Body of pancreas (tissue), 4 donors: ENCODE measurements at regions not wholly inside any gene's neighbourhood (a gene's known extent, or its start where the extent isn't known, plus 50 kb on each side); places are given as distances from the start of the nearest gene placed in this dataset.

ENCODE experiments used
- ATAC-seq: fragments of 150-250 bp; one replicate; pipeline ENCODE4 v1.9.1; 2016
- DNase-seq, 4 donors: peaks; one replicate each; pipeline ENCODE4 v3.0.0-alpha.2; 2019
- H3K27ac ChIP-seq, 4 donors: fragments of 200-600 bp; sonication (generic); 1 replicate in 3 of 4; 2 replicates in 1 of 4; pipeline versions ENCODE4 v1.5.1 to v1.6.1; 2016 to 2019; ENCODE audit warnings: mild to moderate bottlenecking in 1 of 4, mixed read lengths in 1 of 4, moderate library complexity in 1 of 4
- H3K27me3 ChIP-seq, 2 donors: fragments of 200-600 bp; sonication (generic); one replicate each; pipeline ENCODE4 v1.6.0; 2016; ENCODE audit warnings: mild to moderate bottlenecking in 1 of 2
- H3K36me3 ChIP-seq, 2 donors: fragments of 200-600 bp; sonication (generic); replicated peaks in 1 of 2; 2 replicates each; pipeline ENCODE4 v1.5.1; 2016; ENCODE audit warnings: low read depth in 2 of 2; ENCODE audit not compliant: insufficient read depth in 1 of 2
- H3K4me1 ChIP-seq: fragments of 200-600 bp; sonication (generic); one replicate; pipeline ENCODE4 v1.6.0; 2016
- H3K4me3 ChIP-seq, 2 donors: fragments of 200-600 bp; sonication (generic); 1 replicate in 1 of 2; 2 replicates in 1 of 2; pipeline ENCODE4 v1.5.1; 2016 to 2019
- H3K9me3 ChIP-seq, 3 donors: fragments of 200-600 bp; sonication (generic); 1 replicate in 2 of 3; 2 replicates in 1 of 3; pipeline ENCODE4 v1.5.1; 2016
- CTCF ChIP-seq, 7 experiments: fragments of 450-650 bp in 4 of 7; fragments of 200-600 bp in 3 of 7; sonication (generic) in 3 of 7; IDR thresholded peaks; one replicate each; pipeline ENCODE4 v1.5.1; 2016 to 2019; ENCODE audit warnings: antibody characterized with exemption in 7 of 7
- POLR2A ChIP-seq, 3 donors: fragments of 450-650 bp; IDR thresholded peaks; one replicate each; pipeline ENCODE4 v1.6.1; 2016; ENCODE audit warnings: antibody characterized with exemption in 3 of 3, mild to moderate bottlenecking in 2 of 3
- WGBS, 2 donors: methylation state at CpG; one replicate each; pipeline ENCODE4 v1.1.5; 2017; 5-methylcytosine and 5-hydroxymethylcytosine counted together
- intact Hi-C: fragments of 100-400 bp; cut with DNase I; formaldehyde crosslinking; loops from one replicate; pipeline ENCODE4 v1.15.1; 2023

- 66 to 76% methylated on average over 3 of the region's 3 CpGs for WGBS, 2 donors
- H3K9me3 ChIP-seq, result no peaks in the 10 kb centered on the region
- no peaks in the 10 kb centered on the region for H3K27me3 ChIP-seq
- H3K36me3 ChIP-seq, result no peaks in the 10 kb centered on the region
- no peaks in the 10 kb centered on the region for H3K4me1 ChIP-seq
- ATAC-seq, result no peak
- no peak overlapping the region for H3K4me3 ChIP-seq
- no peak overlapping the region for H3K27ac ChIP-seq
- no peak for DNase-seq
- TF ChIP-seq CTCF (IDR thresholded peaks at IDR 0.05), result no peak
- TF ChIP-seq POLR2A (IDR thresholded peaks at IDR 0.05), result no peak
- intact Hi-C loops, result no loop called here
Observed at GRCh38 chr12:20140751-20141150, 227.6 kb upstream of the PDE3A start.

GRCh38 chr12:20142316-20142715, 226.0 kb upstream of the PDE3A start:
- 62 to 84% methylated on average over 1 of the region's 1 CpG for WGBS, 2 donors
- H3K27ac ChIP-seq, result no peak overlapping the region
- intact Hi-C loops, result no loop called here

GRCh38 chr12:20142956-20143355, 225.4 kb upstream of the PDE3A start:
- Histone ChIP-seq H3K4me1 (no peaks in the 10 kb centered on the region), H3K9me3 (no peaks in the 10 kb centered on the region), H3K27ac (no peak overlapping the region), H3K4me3 (no peak overlapping the region), H3K27me3 (no peaks in the 10 kb centered on the region), H3K36me3 (no peaks in the 10 kb centered on the region)
- TF ChIP-seq POLR2A (IDR thresholded peaks at IDR 0.05) (no peak), CTCF (IDR thresholded peaks at IDR 0.05) (no peak)
- intact Hi-C loops, result no loop called here
- WGBS, 2 donors, result 42 to 44% methylated on average over 3 of the region's 3 CpGs
- no peak for DNase-seq
- ATAC-seq, result no peak

More at GRCh38 chr12:20142316-20142715, 226.0 kb upstream of the PDE3A start:
- no peak for DNase-seq
- TF ChIP-seq POLR2A (IDR thresholded peaks at IDR 0.05) (no peak), CTCF (IDR thresholded peaks at IDR 0.05) (no peak)
- no peak for ATAC-seq
- no peaks in the 10 kb centered on the region for H3K9me3 ChIP-seq
- H3K36me3 ChIP-seq, result no peaks in the 10 kb centered on the region
- no peaks in the 10 kb centered on the region for H3K4me1 ChIP-seq
- no peaks in the 10 kb centered on the region for H3K27me3 ChIP-seq
- no peak overlapping the region for H3K4me3 ChIP-seq

GRCh38 chr12:20144341-20144740, 224.0 kb upstream of the PDE3A start:
- TF ChIP-seq POLR2A (IDR thresholded peaks at IDR 0.05) (no peak), CTCF (IDR thresholded peaks at IDR 0.05) (no peak)
- ATAC-seq (no peak), DNase-seq (no peak)
- intact Hi-C loops, result no loop called here
- no peaks in the 10 kb centered on the region for H3K9me3 ChIP-seq
- no peak overlapping the region for H3K4me3 ChIP-seq
- WGBS, 2 donors, result 65 to 75% methylated on average over 3 of the region's 3 CpGs
- no peaks in the 10 kb centered on the region for H3K27me3 ChIP-seq
- no peaks in the 10 kb centered on the region for H3K4me1 ChIP-seq
- H3K27ac ChIP-seq, result no peak overlapping the region
- no peaks in the 10 kb centered on the region for H3K36me3 ChIP-seq

GRCh38 chr12:20148241-20148640, 220.1 kb upstream of the PDE3A start:
- no peaks in the 10 kb centered on the region for H3K27me3 ChIP-seq
- no peak overlapping the region for H3K27ac ChIP-seq
- intact Hi-C loops, result no loop called here
- DNase-seq (no peak), ATAC-seq (no peak)
- no peaks in the 10 kb centered on the region for H3K36me3 ChIP-seq
- H3K4me1 ChIP-seq, result no peaks in the 10 kb centered on the region
- H3K4me3 ChIP-seq, result no peak overlapping the region
- TF ChIP-seq POLR2A (IDR thresholded peaks at IDR 0.05) (no peak), CTCF (IDR thresholded peaks at IDR 0.05) (no peak)
- WGBS, 2 donors, result 67 to 71% methylated on average over 1 of the region's 1 CpG
- H3K9me3 ChIP-seq, result no peaks in the 10 kb centered on the region
